K562 (cell line): ENCODE measurements at regions not wholly inside any gene's neighbourhood (a gene's known extent, or its start where the extent isn't known, plus 50 kb on each side); places are given as distances from the start of the nearest gene placed in this dataset.

Experiments used
- ATAC-seq: fragments of 200-7000 bp; cut with Tn5 transposase; 3 replicates; pipeline ENCODE4 v1.9.1; 2020; ENCODE audit warnings: moderate library complexity
- BruUV-seq: library from RNA; stranded (reverse); fragments of 400-500 nt; replicated peaks from 2 replicates; lab custom pipeline; 2021; lab: Mats Ljungman, UMichigan
- CTCF ChIA-PET: fragments of 300-600 bp; formaldehyde crosslinking; extraction: SDS; loops from one replicate; lab custom pipeline; 2021; ENCODE audit warnings: low intra/inter-chr PET ratio; lab: Yijun Ruan, JAX
- POLR2A ChIA-PET: fragments of 300-600, 350-650 bp; sonication (Branson Sonifier 250); formaldehyde crosslinking; extraction: SDS; loops from one replicate; lab custom pipeline; 2021; ENCODE audit warnings: antibody characterized with exemption, inconsistent platforms; lab: Yijun Ruan, JAX
- DNase-seq, 4 experiments: peaks; one replicate each; pipeline versions ENCODE4 v3.0.0 to v3.0.0-alpha.2; 2011 to 2018; ENCODE audit warnings: low spot score in 3 of 4, mixed read lengths in 3 of 4; ENCODE audit errors: extremely low read depth in 1 of 4
- FAIRE-seq: peaks from 2 replicates; lab custom pipeline; 2011; peaks lifted over from hg19 to GRCh38; lab: Jason Lieb, UNC
- H2AFZ ChIP-seq: 2 replicates; pipeline ENCODE4 v1.6.0; 2011; ENCODE audit warnings: low read depth, low read length, control low read depth, inconsistent platforms
- H3K27ac ChIP-seq: fragments of 200-600 bp; 3 replicates; pipeline ENCODE4 v1.8.0; 2011; ENCODE audit warnings: low read depth, mild to moderate bottlenecking, control low read depth, inconsistent platforms, low read length, moderate library complexity, mixed read lengths; ENCODE audit errors: extremely low read depth
- H3K27me3 ChIP-seq, 2 experiments: fragments of 300-600 bp in 1 of 2; 2 replicates in 1 of 2; 3 replicates in 1 of 2; pipeline versions ENCODE4 v1.6.0 to v1.8.0; 2011; ENCODE audit warnings: inconsistent platforms in 2 of 2, low read length in 2 of 2, mild to moderate bottlenecking in 1 of 2, mixed read lengths in 1 of 2, moderate library complexity in 1 of 2; ENCODE audit not compliant: control insufficient read depth in 2 of 2, insufficient read depth in 2 of 2
- H3K36me3 ChIP-seq: fragments of 300-600 bp; 3 replicates; pipeline ENCODE4 v1.8.0; 2011; ENCODE audit warnings: mild to moderate bottlenecking, low read length, inconsistent platforms; ENCODE audit not compliant: control insufficient read depth, insufficient read depth
- H3K4me1 ChIP-seq, 2 experiments: fragments of 200-600 bp in 1 of 2; replicated peaks in 1 of 2; 2 replicates in 1 of 2; 3 replicates in 1 of 2; pipeline versions ENCODE4 v1.5.1 to v1.8.0; 2011; ENCODE audit warnings: inconsistent platforms in 2 of 2, low read length in 2 of 2, mild to moderate bottlenecking in 1 of 2, mixed read lengths in 1 of 2, moderate library complexity in 1 of 2; ENCODE audit not compliant: control insufficient read depth in 2 of 2, insufficient read depth in 2 of 2
- H3K4me2 ChIP-seq: 2 replicates; pipeline ENCODE4 v1.6.1; 2011; ENCODE audit warnings: low read length, control low read depth, inconsistent platforms, mixed read lengths; ENCODE audit not compliant: insufficient read depth
- H3K4me3 ChIP-seq: fragments of 200-600 bp; sonication (generic), shearing (Covaris generic); 2 replicates; pipeline ENCODE4 v1.5.1; 2016; ENCODE audit warnings: control low read depth, inconsistent platforms
- H3K79me2 ChIP-seq: fragments of 200-600 bp; 3 replicates; pipeline ENCODE4 v1.8.0; 2011; ENCODE audit warnings: low read length, inconsistent platforms; ENCODE audit not compliant: control insufficient read depth, insufficient read depth
- H3K9ac ChIP-seq, 2 experiments: 2 replicates each; pipeline versions ENCODE4 v1.6.0 to v1.6.1; 2011; ENCODE audit warnings: low read depth in 2 of 2, low read length in 2 of 2, control low read depth in 1 of 2, inconsistent platforms in 1 of 2, mild to moderate bottlenecking in 1 of 2, mixed read lengths in 1 of 2; ENCODE audit not compliant: insufficient read depth in 1 of 2
- H3K9me1 ChIP-seq: one replicate; pipeline ENCODE4 v1.6.0; 2011; ENCODE audit warnings: inconsistent platforms, mild to moderate bottlenecking, low read length, moderate library complexity; ENCODE audit not compliant: control insufficient read depth, insufficient read depth
- H3K9me3 ChIP-seq: replicated peaks from 2 replicates; pipeline ENCODE4 v1.5.1; 2011; ENCODE audit warnings: low read depth, low read length, inconsistent platforms; ENCODE audit not compliant: control insufficient read depth, insufficient read depth
- H4K20me1 ChIP-seq: replicated peaks from 2 replicates; pipeline ENCODE4 v1.6.1; 2011; ENCODE audit warnings: low read length, inconsistent platforms, mixed read lengths; ENCODE audit not compliant: control insufficient read depth, insufficient read depth
- CXXC5 ChIP-seq: fragments of 250-450 bp; sonication (Bioruptor Pico); IDR thresholded peaks from 2 replicates; pipeline ENCODE4 v1.8.0; 2022; ENCODE audit warnings: inconsistent platforms, mild to moderate bottlenecking, moderate library complexity
- FUS ChIP-seq: fragments of 200-400 bp; formaldehyde crosslinking; optimal IDR thresholded peaks from 2 replicates; pipeline ENCODE3; 2017; ENCODE audit warnings: low read depth, low read length
- GABPB1 ChIP-seq: sonication (generic); formaldehyde crosslinking; IDR thresholded peaks from 2 replicates; pipeline ENCODE4 v1.8.0; 2022; ENCODE audit warnings: mild to moderate bottlenecking, missing genetic modification reagents
- KDM4B ChIP-seq, 2 experiments: fragments of 450-650 bp in 1 of 2; sonication (generic) in 1 of 2; IDR thresholded peaks; 2 replicates each; pipeline ENCODE4 v1.6.1; 2016 to 2017; ENCODE audit warnings: borderline replicate concordance in 2 of 2, antibody characterized with exemption in 1 of 2, low read depth in 1 of 2, mild to moderate bottlenecking in 1 of 2
- PURB ChIP-seq: sonication (generic); formaldehyde crosslinking; IDR thresholded peaks from 2 replicates; pipeline ENCODE4 v1.9.0; 2021; ENCODE audit warnings: low read depth, mild to moderate bottlenecking, missing genetic modification reagents
- SRSF3 ChIP-seq: fragments of 200-400 bp; formaldehyde crosslinking; IDR thresholded peaks from 2 replicates; pipeline ENCODE4 v1.6.1; 2016; ENCODE audit warnings: mild to moderate bottlenecking, low read length, moderate library complexity; ENCODE audit not compliant: insufficient read depth
- WGBS: fragments of 100-300 bp; shearing (Covaris generic); methylation state at CpG from one replicate; pipeline ENCODE4 v1.1.6; 2016; ENCODE audit warnings: low coverage, mixed read lengths; ENCODE audit not compliant: insufficient coverage; ENCODE audit errors: missing lambda C conversion rate; 5-methylcytosine and 5-hydroxymethylcytosine counted together
- in situ Hi-C: fragments of 300-500 bp; cut with MboI; formaldehyde crosslinking; loops from 4 replicates; pipeline ENCODE4 v1.15.0; 2018; ENCODE audit warnings: inconsistent platforms, mixed read lengths
- intact Hi-C: fragments of 100-400 bp; cut with micrococcal nuclease; formaldehyde crosslinking; loops from 2 replicates; pipeline ENCODE4 v1.14.2; 2022
- TF ChIP-seq, protein P1 (sequence below), 2 experiments: fragments of 450-650 bp; conservative IDR thresholded peaks; 2 replicates each; pipeline ENCODE4 v1.6.1; 2017; ENCODE audit warnings: mild to moderate bottlenecking in 2 of 2, moderate library complexity in 2 of 2
- TF ChIP-seq, protein P2 (sequence below): fragments of 250-450 bp; sonication (Bioruptor Pico); IDR thresholded peaks from 2 replicates; pipeline ENCODE4 v1.4.0; 2020

DNA sequence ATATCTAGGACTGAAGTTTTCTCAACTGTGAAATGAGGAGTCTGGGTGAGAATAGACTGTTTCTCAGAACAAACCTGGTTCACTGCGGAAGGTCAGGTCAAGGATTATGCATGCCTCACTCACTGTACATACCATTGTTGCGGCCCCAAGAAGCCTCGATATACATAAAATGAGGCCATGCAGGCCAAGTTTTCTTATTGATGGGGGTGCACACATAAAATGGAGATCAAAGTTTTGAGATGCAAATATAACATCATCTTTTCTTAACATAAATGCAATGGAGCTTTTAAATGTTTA is 1366.1 kb upstream of the CELF4 start:
- 0% methylated on average over 3 of the region's 3 CpGs for WGBS
- ChIA-PET CTCF (no interaction called here), POLR2A (no interaction called here)
- in situ Hi-C loops (no loop called here), intact Hi-C loops (no loop called here)
- DNase-seq, result no peak
- Histone ChIP-seq H3K27ac (no peak overlapping the region), H3K79me2 (no peaks in the 10 kb centered on the region), H3K27me3 (no peaks in the 10 kb centered on the region), H3K9me1 (no peaks in the 10 kb centered on the region), H3K4me2 (no peak overlapping the region), H3K4me3 (no peak overlapping the region), H2AFZ (no peak overlapping the region), H3K4me1 (no peaks in the 10 kb centered on the region), H3K36me3 (no peaks in the 10 kb centered on the region), H3K9me3 (no peaks in the 10 kb centered on the region), H3K9ac (no peak overlapping the region), H4K20me1 (no peaks in the 10 kb centered on the region)
- no peak for FAIRE-seq
- TF ChIP-seq KDM4B (IDR thresholded peaks at IDR 0.05; ENCODE audit: borderline replicate concordance in 2 of 2, low read depth in 1 of 2) (no peak), FUS (no peak), PURB (CRISPR knock-in tag) (no peak), GABPB1 (CRISPR knock-in tag) (no peak), SRSF3 (no peak), CXXC5 (CRISPR knock-in tag) (no peak)
- TF ChIP-seq, protein P1, sequence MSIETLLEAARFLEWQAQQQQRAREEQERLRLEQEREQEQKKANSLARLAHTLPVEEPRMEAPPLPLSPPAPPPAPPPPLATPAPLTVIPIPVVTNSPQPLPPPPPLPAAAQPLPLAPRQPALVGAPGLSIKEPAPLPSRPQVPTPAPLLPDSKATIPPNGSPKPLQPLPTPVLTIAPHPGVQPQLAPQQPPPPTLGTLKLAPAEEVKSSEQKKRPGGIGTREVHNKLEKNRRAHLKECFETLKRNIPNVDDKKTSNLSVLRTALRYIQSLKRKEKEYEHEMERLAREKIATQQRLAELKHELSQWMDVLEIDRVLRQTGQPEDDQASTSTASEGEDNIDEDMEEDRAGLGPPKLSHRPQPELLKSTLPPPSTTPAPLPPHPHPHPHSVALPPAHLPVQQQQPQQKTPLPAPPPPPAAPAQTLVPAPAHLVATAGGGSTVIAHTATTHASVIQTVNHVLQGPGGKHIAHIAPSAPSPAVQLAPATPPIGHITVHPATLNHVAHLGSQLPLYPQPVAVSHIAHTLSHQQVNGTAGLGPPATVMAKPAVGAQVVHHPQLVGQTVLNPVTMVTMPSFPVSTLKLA (conservative IDR thresholded peaks at IDR 0.05), result no peak
- TF ChIP-seq, protein P2, sequence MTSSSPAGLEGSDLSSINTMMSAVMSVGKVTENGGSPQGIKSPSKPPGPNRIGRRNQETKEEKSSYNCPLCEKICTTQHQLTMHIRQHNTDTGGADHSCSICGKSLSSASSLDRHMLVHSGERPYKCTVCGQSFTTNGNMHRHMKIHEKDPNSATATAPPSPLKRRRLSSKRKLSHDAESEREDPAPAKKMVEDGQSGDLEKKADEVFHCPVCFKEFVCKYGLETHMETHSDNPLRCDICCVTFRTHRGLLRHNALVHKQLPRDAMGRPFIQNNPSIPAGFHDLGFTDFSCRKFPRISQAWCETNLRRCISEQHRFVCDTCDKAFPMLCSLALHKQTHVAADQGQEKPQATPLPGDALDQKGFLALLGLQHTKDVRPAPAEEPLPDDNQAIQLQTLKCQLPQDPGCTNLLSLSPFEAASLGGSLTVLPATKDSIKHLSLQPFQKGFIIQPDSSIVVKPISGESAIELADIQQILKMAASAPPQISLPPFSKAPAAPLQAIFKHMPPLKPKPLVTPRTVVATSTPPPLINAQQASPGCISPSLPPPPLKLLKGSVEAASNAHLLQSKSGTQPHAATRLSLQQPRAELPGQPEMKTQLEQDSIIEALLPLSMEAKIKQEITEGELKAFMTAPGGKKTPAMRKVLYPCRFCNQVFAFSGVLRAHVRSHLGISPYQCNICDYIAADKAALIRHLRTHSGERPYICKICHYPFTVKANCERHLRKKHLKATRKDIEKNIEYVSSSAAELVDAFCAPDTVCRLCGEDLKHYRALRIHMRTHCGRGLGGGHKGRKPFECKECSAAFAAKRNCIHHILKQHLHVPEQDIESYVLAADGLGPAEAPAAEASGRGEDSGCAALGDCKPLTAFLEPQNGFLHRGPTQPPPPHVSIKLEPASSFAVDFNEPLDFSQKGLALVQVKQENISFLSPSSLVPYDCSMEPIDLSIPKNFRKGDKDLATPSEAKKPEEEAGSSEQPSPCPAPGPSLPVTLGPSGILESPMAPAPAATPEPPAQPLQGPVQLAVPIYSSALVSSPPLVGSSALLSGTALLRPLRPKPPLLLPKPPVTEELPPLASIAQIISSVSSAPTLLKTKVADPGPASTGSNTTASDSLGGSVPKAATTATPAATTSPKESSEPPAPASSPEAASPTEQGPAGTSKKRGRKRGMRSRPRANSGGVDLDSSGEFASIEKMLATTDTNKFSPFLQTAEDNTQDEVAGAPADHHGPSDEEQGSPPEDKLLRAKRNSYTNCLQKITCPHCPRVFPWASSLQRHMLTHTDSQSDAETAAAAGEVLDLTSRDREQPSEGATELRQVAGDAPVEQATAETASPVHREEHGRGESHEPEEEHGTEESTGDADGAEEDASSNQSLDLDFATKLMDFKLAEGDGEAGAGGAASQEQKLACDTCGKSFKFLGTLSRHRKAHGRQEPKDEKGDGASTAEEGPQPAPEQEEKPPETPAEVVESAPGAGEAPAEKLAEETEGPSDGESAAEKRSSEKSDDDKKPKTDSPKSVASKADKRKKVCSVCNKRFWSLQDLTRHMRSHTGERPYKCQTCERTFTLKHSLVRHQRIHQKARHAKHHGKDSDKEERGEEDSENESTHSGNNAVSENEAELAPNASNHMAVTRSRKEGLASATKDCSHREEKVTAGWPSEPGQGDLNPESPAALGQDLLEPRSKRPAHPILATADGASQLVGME (CRISPR knock-in tag), result no peak
- BruUV-seq, result no TSS peak
- no peak for ATAC-seq
